Endothelial cell of umbilical vein (primary cell): ENCODE measurements at regions not wholly inside any gene's neighbourhood (a gene's known extent, or its start where the extent isn't known, plus 50 kb on each side); places are given as distances from the start of the nearest gene placed in this dataset.

Experiments used
- BruUV-seq: library from RNA; stranded (reverse); fragments of 400-500 nt; replicated peaks from 2 replicates; lab custom pipeline; 2021; lab: Mats Ljungman, UMichigan
- CTCF ChIA-PET: fragments of 300-600, 350-600 bp; sonication (Branson Sonifier 250); formaldehyde crosslinking; loops from one replicate; lab custom pipeline; 2021; ENCODE audit warnings: antibody characterized with exemption, inconsistent platforms; lab: Charles Lee
- POLR2A ChIA-PET: fragments of 300-600, 350-600 bp; sonication (Branson Sonifier 250); formaldehyde crosslinking; loops from one replicate; lab custom pipeline; 2021; ENCODE audit warnings: antibody characterized with exemption, inconsistent platforms; lab: Charles Lee
- DNase-seq: peaks from one replicate; pipeline ENCODE4 v3.0.0-alpha.2; 2011; ENCODE audit warnings: low read depth, low spot score
- FAIRE-seq: peaks from 2 replicates; lab custom pipeline; 2011; peaks lifted over from hg19 to GRCh38; lab: Jason Lieb, UNC
- H2AFZ ChIP-seq: 2 replicates; pipeline ENCODE4 v1.6.0; 2012; ENCODE audit warnings: low read depth, low read length, control low read depth, inconsistent platforms
- H3K27ac ChIP-seq: 2 replicates; pipeline ENCODE4 v1.5.1; 2011; ENCODE audit warnings: low read depth, mild to moderate bottlenecking, control low read depth, low read length, moderate library complexity; ENCODE audit not compliant: insufficient read depth
- H3K27me3 ChIP-seq, 2 experiments: 2 replicates each; pipeline versions ENCODE4 v1.6.0 to v1.6.1; 2011; ENCODE audit warnings: low read length in 2 of 2, mixed read lengths in 1 of 2; ENCODE audit not compliant: control insufficient read depth in 2 of 2, insufficient read depth in 2 of 2
- H3K36me3 ChIP-seq, 2 experiments: 2 replicates in 1 of 2; 3 replicates in 1 of 2; pipeline ENCODE4 v1.5.1; 2011; ENCODE audit warnings: low read length in 2 of 2, mild to moderate bottlenecking in 1 of 2, moderate library complexity in 1 of 2; ENCODE audit not compliant: control insufficient read depth in 2 of 2, insufficient read depth in 2 of 2; ENCODE audit errors: extremely low read depth in 1 of 2
- H3K4me1 ChIP-seq: 3 replicates; pipeline ENCODE4 v1.5.1; 2011; ENCODE audit warnings: mild to moderate bottlenecking, low read length; ENCODE audit not compliant: control insufficient read depth, insufficient read depth; ENCODE audit errors: extremely low read depth
- H3K4me2 ChIP-seq: 2 replicates; pipeline ENCODE4 v1.6.1; 2011; ENCODE audit warnings: low read length, control low read depth, mixed read lengths; ENCODE audit not compliant: insufficient read depth
- H3K4me3 ChIP-seq, 3 experiments: fragments of 200-600 bp in 1 of 3; sonication (generic), shearing (Covaris generic) in 1 of 3; replicated peaks in 1 of 3; 2 replicates each; pipeline ENCODE4 v1.5.1; 2011 to 2016; ENCODE audit warnings: control low read depth in 3 of 3, low read length in 3 of 3, mild to moderate bottlenecking in 2 of 3, inconsistent platforms in 1 of 3, low read depth in 1 of 3, moderate library complexity in 1 of 3; ENCODE audit not compliant: insufficient read depth in 1 of 3
- H3K79me2 ChIP-seq: 2 replicates; pipeline ENCODE4 v1.6.0; 2012; ENCODE audit warnings: low read length, inconsistent platforms; ENCODE audit not compliant: control insufficient read depth, insufficient read depth
- H3K9ac ChIP-seq: replicated peaks from 2 replicates; pipeline ENCODE3; 2011; ENCODE audit warnings: low read length, control low read depth; ENCODE audit not compliant: insufficient read depth; ENCODE audit errors: extremely low read depth
- H3K9me1 ChIP-seq: replicated peaks from 3 replicates; pipeline ENCODE4 v1.6.0; 2011; ENCODE audit warnings: mild to moderate bottlenecking, low read length; ENCODE audit not compliant: control insufficient read depth, insufficient read depth; ENCODE audit errors: extremely low read depth
- H3K9me3 ChIP-seq: replicated peaks from 2 replicates; pipeline ENCODE4 v1.5.1; 2012; ENCODE audit warnings: low read length, inconsistent platforms; ENCODE audit not compliant: control insufficient read depth, insufficient read depth
- H4K20me1 ChIP-seq: replicated peaks from 2 replicates; pipeline ENCODE3; 2011; ENCODE audit warnings: mild to moderate bottlenecking, low read length; ENCODE audit not compliant: control insufficient read depth, insufficient read depth; ENCODE audit errors: extremely low read depth
- EZH2 ChIP-seq: IDR thresholded peaks from 2 replicates; pipeline ENCODE4 v1.6.1; 2012; ENCODE audit warnings: borderline replicate concordance, low read depth, mild to moderate bottlenecking, moderate library complexity, low read length, inconsistent platforms; ENCODE audit not compliant: severe bottlenecking
- FOS ChIP-seq: IDR thresholded peaks from 2 replicates; pipeline ENCODE4 v1.6.1; 2011; ENCODE audit warnings: mild to moderate bottlenecking, low read length, moderate library complexity, borderline replicate concordance; ENCODE audit not compliant: insufficient read depth
- GATA2 ChIP-seq: IDR thresholded peaks from 2 replicates; pipeline ENCODE4 v1.7.0; 2011; ENCODE audit warnings: low read depth, mild to moderate bottlenecking, moderate library complexity, mixed read lengths, low read length; ENCODE audit not compliant: insufficient read length, insufficient read depth
- JUN ChIP-seq: IDR thresholded peaks from 2 replicates; pipeline ENCODE4 v1.6.1; 2011; ENCODE audit warnings: borderline replicate concordance, low read depth; ENCODE audit not compliant: insufficient read length, insufficient read depth
- MYC ChIP-seq: IDR thresholded peaks from one replicate; pipeline ENCODE4 v1.6.1; 2011; ENCODE audit warnings: mild to moderate bottlenecking, low read depth, low read length
- POLR2A ChIP-seq: IDR thresholded peaks from 2 replicates; pipeline ENCODE4 v1.6.1; 2012; ENCODE audit warnings: low read depth, mild to moderate bottlenecking, control low read depth, low read length
- dilution Hi-C: fragments of 300-500 bp; cut with MboI; formaldehyde crosslinking; loops from one replicate; pipeline ENCODE4 v1.15.0; 2019; ENCODE audit warnings: low sequenced_read_pairs; ENCODE audit not compliant: extremely low pct_ligation_motif_present
- intact Hi-C: fragments of 100-400 bp; cut with micrococcal nuclease; formaldehyde crosslinking; loops from one replicate; pipeline ENCODE4 v1.10.0; 2022
- TF ChIP-seq, protein P1 (sequence below): IDR thresholded peaks from 2 replicates; pipeline ENCODE4 v1.6.1; 2011; ENCODE audit not compliant: insufficient read depth, insufficient read length
- TF ChIP-seq, protein P2 (sequence below), 2 donors: IDR thresholded peaks; 1 replicate in 1 of 2; 2 replicates in 1 of 2; pipeline ENCODE4 v1.5.1; 2011; ENCODE audit warnings: low read length in 2 of 2, mild to moderate bottlenecking in 2 of 2, moderate library complexity in 2 of 2, control low read depth in 1 of 2, inconsistent platforms in 1 of 2, low read depth in 1 of 2; ENCODE audit not compliant: insufficient read depth in 1 of 2; ENCODE audit errors: extremely low read depth in 1 of 2

DNA sequence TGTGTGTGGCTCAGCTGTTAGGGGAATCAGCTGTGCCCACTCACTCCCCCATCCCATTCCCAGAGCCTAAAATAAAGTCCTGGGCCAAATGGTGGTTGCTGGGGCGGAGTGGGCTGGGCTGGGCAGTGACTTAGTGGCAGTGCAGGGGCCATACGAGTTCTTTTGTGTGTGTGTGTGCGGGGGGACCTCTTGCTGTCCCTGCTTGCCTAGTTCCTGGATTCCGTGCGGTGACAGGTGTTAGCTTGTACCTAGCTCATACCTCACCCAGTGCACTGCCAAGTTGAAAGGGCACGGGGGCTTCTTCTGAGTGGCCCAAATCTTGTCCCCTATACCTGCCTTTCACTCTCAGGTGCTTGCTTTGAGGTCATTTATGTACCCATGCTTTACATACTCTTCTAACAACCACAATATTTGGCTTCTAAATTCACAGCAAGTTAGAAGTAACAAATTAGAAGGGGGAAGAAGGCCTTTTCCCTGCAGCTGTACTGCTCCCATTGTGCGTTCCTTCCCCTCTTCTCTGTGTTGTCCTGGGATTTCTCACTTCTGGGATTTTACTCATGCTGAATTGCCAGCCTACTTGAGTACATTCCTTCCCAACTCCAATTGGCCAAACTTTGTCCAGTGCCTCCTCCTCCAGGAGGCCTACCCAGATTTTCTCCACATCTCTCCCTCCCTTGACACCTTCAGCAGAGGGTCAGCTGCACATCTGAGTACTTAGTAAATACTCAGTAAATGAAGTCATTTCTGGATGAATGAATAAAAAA lies 66.3 kb upstream of the POLG start:
- Histone ChIP-seq H3K79me2 (no peaks in the 10 kb centered on the region), H3K27me3 (peaks cover 85 to 97% of the 10 kb centered on the region in 2 experiments), H3K4me1 (no peaks in the 10 kb centered on the region), H3K4me3 (no peak overlapping the region), H3K9me1 (no peaks in the 10 kb centered on the region), H3K9me3 (no peaks in the 10 kb centered on the region), H3K27ac (no peak overlapping the region), H3K9ac (no peak overlapping the region), H3K4me2 (no peak overlapping the region), H4K20me1 (no peaks in the 10 kb centered on the region), H2AFZ (no peak overlapping the region), H3K36me3 (no peaks in the 10 kb centered on the region)
- FAIRE-seq (no peak), DNase-seq (no peak)
- ChIA-PET POLR2A (no interaction called here), CTCF (interaction anchor here (1.9 to 2.3 kb wide), 2 partner anchors 29 to 42 kb away, joined by 5 to 6 read pairs; no protein-coding TSS in a partner anchor)
- dilution Hi-C loops: no loop called here
- TF ChIP-seq EZH2 (peak; percentile 72), GATA2 (no peak)
- intact Hi-C loops: no loop called here
- no TSS peak for BruUV-seq

DNA sequence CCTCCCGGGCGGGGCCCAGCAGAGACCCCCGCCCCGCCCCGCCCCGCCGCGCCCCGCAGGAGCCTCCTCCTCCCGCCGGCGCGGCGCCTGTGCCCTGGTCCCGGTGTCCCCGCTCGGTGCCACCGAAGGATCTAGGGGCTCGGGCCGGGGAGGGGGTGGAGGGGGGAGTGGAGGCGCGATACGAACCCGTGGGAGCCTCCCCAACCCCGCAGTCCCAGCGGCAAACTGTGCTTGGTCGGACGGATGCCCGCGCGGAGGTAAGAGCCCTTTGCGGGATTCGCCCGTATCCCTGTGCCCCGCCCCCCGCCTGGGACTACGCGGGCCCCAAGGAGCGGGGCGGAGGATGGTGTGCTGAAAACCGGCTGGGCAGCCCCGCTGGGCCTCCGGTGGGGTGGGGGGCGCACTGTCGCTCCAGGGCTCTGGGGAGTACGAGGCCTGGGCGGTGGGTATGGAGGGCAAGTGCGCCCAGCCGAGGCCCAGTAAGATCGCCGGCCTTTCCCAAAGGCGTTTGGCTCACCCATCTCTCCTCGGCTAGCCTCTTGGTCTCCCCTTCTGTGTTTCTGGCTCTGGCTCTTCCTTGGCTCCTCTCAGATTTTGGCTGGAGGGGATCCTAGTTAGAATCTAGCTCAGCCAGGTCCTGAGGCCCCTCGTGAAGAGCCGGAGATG lies 65.6 kb upstream of the POLG start:
- no TSS peak for BruUV-seq
- Histone ChIP-seq H3K79me2 (no peaks in the 10 kb centered on the region), H3K9ac (no peak overlapping the region), H3K27me3 (peaks cover 83 to 97% of the 10 kb centered on the region in 2 experiments), H3K9me3 (no peaks in the 10 kb centered on the region), H3K27ac (no peak overlapping the region), H3K4me3 (no peak overlapping the region), H3K9me1 (no peaks in the 10 kb centered on the region), H3K4me2 (no peak overlapping the region), H3K4me1 (no peaks in the 10 kb centered on the region), H4K20me1 (no peaks in the 10 kb centered on the region), H3K36me3 (no peaks in the 10 kb centered on the region), H2AFZ (no peak overlapping the region)
- ChIA-PET CTCF (interaction anchor here (1.9 to 2.3 kb wide), 3 partner anchors 30 to 42 kb away, joined by 5 to 9 read pairs (median 6); no protein-coding TSS in a partner anchor), POLR2A (no interaction called here)
- TF ChIP-seq JUN (no peak), EZH2 (peak; percentile 73), FOS (no peak), GATA2 (no peak), MYC (no peak), POLR2A (no peak)
- TF ChIP-seq, protein P1, sequence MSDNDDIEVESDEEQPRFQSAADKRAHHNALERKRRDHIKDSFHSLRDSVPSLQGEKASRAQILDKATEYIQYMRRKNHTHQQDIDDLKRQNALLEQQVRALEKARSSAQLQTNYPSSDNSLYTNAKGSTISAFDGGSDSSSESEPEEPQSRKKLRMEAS: no peak
- TF ChIP-seq, protein P2, sequence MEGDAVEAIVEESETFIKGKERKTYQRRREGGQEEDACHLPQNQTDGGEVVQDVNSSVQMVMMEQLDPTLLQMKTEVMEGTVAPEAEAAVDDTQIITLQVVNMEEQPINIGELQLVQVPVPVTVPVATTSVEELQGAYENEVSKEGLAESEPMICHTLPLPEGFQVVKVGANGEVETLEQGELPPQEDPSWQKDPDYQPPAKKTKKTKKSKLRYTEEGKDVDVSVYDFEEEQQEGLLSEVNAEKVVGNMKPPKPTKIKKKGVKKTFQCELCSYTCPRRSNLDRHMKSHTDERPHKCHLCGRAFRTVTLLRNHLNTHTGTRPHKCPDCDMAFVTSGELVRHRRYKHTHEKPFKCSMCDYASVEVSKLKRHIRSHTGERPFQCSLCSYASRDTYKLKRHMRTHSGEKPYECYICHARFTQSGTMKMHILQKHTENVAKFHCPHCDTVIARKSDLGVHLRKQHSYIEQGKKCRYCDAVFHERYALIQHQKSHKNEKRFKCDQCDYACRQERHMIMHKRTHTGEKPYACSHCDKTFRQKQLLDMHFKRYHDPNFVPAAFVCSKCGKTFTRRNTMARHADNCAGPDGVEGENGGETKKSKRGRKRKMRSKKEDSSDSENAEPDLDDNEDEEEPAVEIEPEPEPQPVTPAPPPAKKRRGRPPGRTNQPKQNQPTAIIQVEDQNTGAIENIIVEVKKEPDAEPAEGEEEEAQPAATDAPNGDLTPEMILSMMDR (IDR thresholded peaks at IDR 0.05; ENCODE audit: extremely low read depth in 1 of 2, insufficient read depth in 1 of 2, low read depth in 1 of 2, low read length in 2 of 2): no peak
- dilution Hi-C loops: no loop called here
- intact Hi-C loops: no loop called here
- no peak for FAIRE-seq
- DNase-seq: no peak
